Tibial nerve (tissue), 4 donors: ENCODE measurements at regions not wholly inside any gene's neighbourhood (a gene's known extent, or its start where the extent isn't known, plus 50 kb on each side); places are given as distances from the start of the nearest gene placed in this dataset.

Experiments
- DNase-seq, 2 donors: peaks; one replicate each; pipeline ENCODE4 v3.0.0-alpha.2; 2019; ENCODE audit warnings: low spot score in 2 of 2
- H3K27ac ChIP-seq, 4 donors: fragments of 200-600 bp; sonication (generic) in 3 of 4; one replicate each; pipeline ENCODE4 v1.5.1; 2017 to 2019; ENCODE audit warnings: mild to moderate bottlenecking in 1 of 4
- H3K27me3 ChIP-seq, 2 donors: fragments of 200-600 bp; sonication (generic) in 1 of 2; one replicate each; pipeline versions ENCODE4 v1.5.1 to v1.6.0; 2017 to 2019
- H3K36me3 ChIP-seq, 3 donors: fragments of 200-600 bp; sonication (generic); one replicate each; pipeline ENCODE4 v1.5.1; 2018 to 2019
- H3K4me1 ChIP-seq, 4 donors: fragments of 200-600 bp; sonication (generic) in 3 of 4; one replicate each; pipeline ENCODE4 v1.5.1; 2017 to 2019
- H3K4me3 ChIP-seq, 4 donors: fragments of 200-600 bp; sonication (generic) in 3 of 4; one replicate each; pipeline ENCODE4 v1.5.1; 2017 to 2019; ENCODE audit warnings: mild to moderate bottlenecking in 1 of 4, moderate library complexity in 1 of 4
- H3K9me3 ChIP-seq, 4 donors: fragments of 200-600 bp; sonication (generic) in 3 of 4; one replicate each; pipeline ENCODE4 v1.5.1; 2017 to 2019
- CTCF ChIP-seq, 5 experiments: fragments of 200-600 bp in 3 of 5; fragments of 450-650 bp in 2 of 5; sonication (generic) in 3 of 5; IDR thresholded peaks; one replicate each; pipeline ENCODE4 v1.5.1; 2016 to 2019; ENCODE audit warnings: antibody characterized with exemption in 5 of 5, mild to moderate bottlenecking in 3 of 5, moderate library complexity in 2 of 5
- EP300 ChIP-seq, 2 donors: sonication (generic); formaldehyde crosslinking; IDR thresholded peaks; one replicate each; pipeline ENCODE4 v1.6.1; 2017; ENCODE audit warnings: antibody characterized with exemption in 2 of 2, mild to moderate bottlenecking in 1 of 2
- POLR2A ChIP-seq, 2 donors: fragments of 450-650 bp; IDR thresholded peaks; one replicate each; pipeline ENCODE4 v1.6.1; 2017; ENCODE audit warnings: antibody characterized with exemption in 2 of 2, mild to moderate bottlenecking in 2 of 2, moderate library complexity in 2 of 2
- WGBS, 2 donors: methylation state at CpG; one replicate each; pipeline ENCODE4 v1.1.5; 2018; 5-methylcytosine and 5-hydroxymethylcytosine counted together

GRCh38 chr1:175894581-175894980 lies 151.2 kb upstream of the TNR start:
- Histone ChIP-seq H3K4me3 (no peak overlapping the region), H3K27ac (no peak overlapping the region), H3K4me1 (no peaks in the 10 kb centered on the region), H3K36me3 (no peaks in the 10 kb centered on the region), H3K27me3 (no peaks in the 10 kb centered on the region), H3K9me3 (no peaks in the 10 kb centered on the region)
- TF ChIP-seq EP300 (IDR thresholded peaks at IDR 0.05) = no peak
- TF ChIP-seq POLR2A (IDR thresholded peaks at IDR 0.05) = no peak
- TF ChIP-seq CTCF (IDR thresholded peaks at IDR 0.05) = no peak
- 92 to 93% methylated on average over 1 of the region's 1 CpG for WGBS, 2 donors
- no peak for DNase-seq

GRCh38 chr1:175893192-175893591 lies 149.8 kb upstream of the TNR start:
- H3K27me3 ChIP-seq = no peaks in the 10 kb centered on the region
- H3K9me3 ChIP-seq = no peaks in the 10 kb centered on the region
- H3K4me3 ChIP-seq = no peak overlapping the region
- peaks cover 0 to under 1% (median 0%) of the 10 kb centered on the region in 4 donors for H3K4me1 ChIP-seq
- no peaks in the 10 kb centered on the region for H3K36me3 ChIP-seq
- no peak overlapping the region for H3K27ac ChIP-seq
- whole genome bisulfite sequencing, 2 donors = 73% methylated on average over 3 of the region's 3 CpGs
- no peak for TF ChIP-seq CTCF (IDR thresholded peaks at IDR 0.05)
- TF ChIP-seq POLR2A (IDR thresholded peaks at IDR 0.05) = no peak
- DNase-seq = no peak

- H3K4me1 ChIP-seq = peaks cover 0 to 5% (median 0%) of the 10 kb centered on the region in 4 donors
- no peak overlapping the region for H3K27ac ChIP-seq
- TF ChIP-seq POLR2A (IDR thresholded peaks at IDR 0.05) (no peak), CTCF (IDR thresholded peaks at IDR 0.05) (no peak), EP300 (IDR thresholded peaks at IDR 0.05) (no peak)
- no peak for DNase-seq
- H3K9me3 ChIP-seq = no peaks in the 10 kb centered on the region
- H3K27me3 ChIP-seq = no peaks in the 10 kb centered on the region
- WGBS, 2 donors = 79 to 80% methylated on average over 5 of the region's 5 CpGs
- H3K36me3 ChIP-seq = no peaks in the 10 kb centered on the region
- H3K4me3 ChIP-seq = no peak overlapping the region
Measured at GRCh38 chr1:175892686-175893085, 149.3 kb upstream of the TNR start.

- H3K4me3 ChIP-seq = no peak overlapping the region
- H3K9me3 ChIP-seq = no peaks in the 10 kb centered on the region
- TF ChIP-seq POLR2A (IDR thresholded peaks at IDR 0.05) = no peak
- TF ChIP-seq CTCF (IDR thresholded peaks at IDR 0.05) = no peak
- no peak for TF ChIP-seq EP300 (IDR thresholded peaks at IDR 0.05)
- H3K27ac ChIP-seq = no peak overlapping the region
- no peaks in the 10 kb centered on the region for H3K36me3 ChIP-seq
- DNase-seq = no peak
- WGBS, 2 donors = 68 to 82% methylated on average over 10 of the region's 10 CpGs
- no peaks in the 10 kb centered on the region for H3K27me3 ChIP-seq
- H3K4me1 ChIP-seq = peaks cover 0 to 7% (median 0%) of the 10 kb centered on the region in 4 donors
Measured at GRCh38 chr1:175891783-175892309, 148.5 kb upstream of the TNR start.

- no peak overlapping the region for H3K27ac ChIP-seq
- no peaks in the 10 kb centered on the region for H3K36me3 ChIP-seq
- no peak for TF ChIP-seq CTCF (IDR thresholded peaks at IDR 0.05)
- no peak for TF ChIP-seq POLR2A (IDR thresholded peaks at IDR 0.05)
- no peak for TF ChIP-seq EP300 (IDR thresholded peaks at IDR 0.05)
- 93% methylated on average over 7 of the region's 7 CpGs for WGBS, 2 donors
- no peaks in the 10 kb centered on the region for H3K27me3 ChIP-seq
- peaks cover 0 to 7% (median 0%) of the 10 kb centered on the region in 4 donors for H3K4me1 ChIP-seq
- H3K9me3 ChIP-seq = no peaks in the 10 kb centered on the region
- no peak overlapping the region for H3K4me3 ChIP-seq
- DNase-seq = no peak
Measured at GRCh38 chr1:175890958-175891357, 147.6 kb upstream of the TNR start.
